Neural crest cell (in vitro differentiated cells): ENCODE measurements at regions not wholly inside any gene's neighbourhood (a gene's known extent, or its start where the extent isn't known, plus 50 kb on each side); places are given as distances from the start of the nearest gene placed in this dataset.

Experiments
- DNase-seq: peaks from one replicate; pipeline ENCODE4 v3.0.0; 2021; ENCODE audit warnings: low read depth, mixed read lengths, low spot score
- H3K27ac Mint-ChIP-seq: one replicate; pipeline ENCODE4 v1.8.0; 2021; ENCODE audit warnings: mild to moderate bottlenecking, mixed read lengths; ENCODE audit not compliant: unreplicated experiment
- H3K27me3 Mint-ChIP-seq: 2 replicates; pipeline ENCODE4 v1.8.0; 2021; ENCODE audit warnings: low read depth, mild to moderate bottlenecking, mixed read lengths
- H3K36me3 Mint-ChIP-seq: 2 replicates; pipeline ENCODE4 v1.8.0; 2021; ENCODE audit warnings: low read depth, mild to moderate bottlenecking, mixed read lengths
- H3K4me1 Mint-ChIP-seq: 2 replicates; pipeline ENCODE4 v1.8.0; 2021; ENCODE audit warnings: mixed read lengths
- H3K4me3 Mint-ChIP-seq: one replicate; pipeline ENCODE4 v1.8.0; 2021; ENCODE audit warnings: mild to moderate bottlenecking, mixed read lengths
- H3K9me3 Mint-ChIP-seq: 2 replicates; pipeline ENCODE4 v1.8.0; 2021; ENCODE audit warnings: mixed read lengths
- CTCF ChIP-seq: fragments of 200-600 bp; sonication (generic); conservative IDR thresholded peaks from 2 replicates; pipeline ENCODE4 v1.5.0; 2021; ENCODE audit warnings: antibody characterized with exemption, mild to moderate bottlenecking

DNA sequence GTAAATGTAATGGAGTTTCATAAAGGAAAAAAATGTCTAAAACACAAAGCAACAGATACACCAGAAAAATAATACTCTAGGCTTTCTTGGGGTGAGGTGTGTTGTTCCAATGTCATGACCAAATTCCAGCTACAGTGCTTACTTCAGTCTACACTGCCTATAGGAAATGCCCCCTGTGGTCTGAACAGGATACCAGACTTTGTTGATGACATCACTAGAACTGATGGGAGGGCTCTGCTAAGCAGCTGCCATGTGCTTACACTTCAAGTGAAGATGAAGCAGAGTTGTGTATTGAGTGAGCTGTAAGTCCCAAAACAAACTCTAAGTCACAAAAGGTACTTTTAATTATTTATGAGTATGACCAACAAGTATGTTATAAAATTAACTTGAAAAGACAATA is 456.1 kb upstream of the IL12A start:
- H3K4me3 Mint-ChIP-seq = no peak overlapping the region
- H3K4me1 Mint-ChIP-seq = no peaks in the 10 kb centered on the region
- peaks cover 4% of the 10 kb centered on the region for H3K27me3 Mint-ChIP-seq

GRCh38 chr3:159534496-159534895 is 454.1 kb upstream of the IL12A start:
- Mint-ChIP-seq H3K4me1 (no peaks in the 10 kb centered on the region), H3K9me3 (no peaks in the 10 kb centered on the region), H3K4me3 (no peak overlapping the region), H3K27me3 (peaks cover 4% of the 10 kb centered on the region), H3K27ac (no peak overlapping the region), H3K36me3 (no peaks in the 10 kb centered on the region)
- no peak for DNase-seq
- no peak for TF ChIP-seq CTCF

More for the DNA sequence above, 456.1 kb upstream of the IL12A start:
- no peak for TF ChIP-seq CTCF
- H3K36me3 Mint-ChIP-seq = no peaks in the 10 kb centered on the region
- no peak for DNase-seq
- H3K9me3 Mint-ChIP-seq = no peaks in the 10 kb centered on the region
- no peak overlapping the region for H3K27ac Mint-ChIP-seq

- TF ChIP-seq CTCF = no peak
These were observed 451.8 kb upstream of the IL12A start for GRCh38 chr3:159536876-159537275.

GRCh38 chr3:159538507-159538906 is 450.1 kb upstream of the IL12A start:
- Mint-ChIP-seq H3K27me3 (peaks cover 3% of the 10 kb centered on the region), H3K9me3 (no peaks in the 10 kb centered on the region), H3K27ac (no peak overlapping the region), H3K36me3 (no peaks in the 10 kb centered on the region), H3K4me3 (no peak overlapping the region), H3K4me1 (no peaks in the 10 kb centered on the region)
- no peak for DNase-seq
- TF ChIP-seq CTCF = no peak

More at GRCh38 chr3:159536876-159537275, 451.8 kb upstream of the IL12A start:
- Mint-ChIP-seq H3K27me3 (peaks cover 7% of the 10 kb centered on the region), H3K4me3 (no peak overlapping the region), H3K27ac (no peak overlapping the region), H3K4me1 (no peaks in the 10 kb centered on the region), H3K36me3 (no peaks in the 10 kb centered on the region), H3K9me3 (no peaks in the 10 kb centered on the region)
- no peak for DNase-seq

DNA sequence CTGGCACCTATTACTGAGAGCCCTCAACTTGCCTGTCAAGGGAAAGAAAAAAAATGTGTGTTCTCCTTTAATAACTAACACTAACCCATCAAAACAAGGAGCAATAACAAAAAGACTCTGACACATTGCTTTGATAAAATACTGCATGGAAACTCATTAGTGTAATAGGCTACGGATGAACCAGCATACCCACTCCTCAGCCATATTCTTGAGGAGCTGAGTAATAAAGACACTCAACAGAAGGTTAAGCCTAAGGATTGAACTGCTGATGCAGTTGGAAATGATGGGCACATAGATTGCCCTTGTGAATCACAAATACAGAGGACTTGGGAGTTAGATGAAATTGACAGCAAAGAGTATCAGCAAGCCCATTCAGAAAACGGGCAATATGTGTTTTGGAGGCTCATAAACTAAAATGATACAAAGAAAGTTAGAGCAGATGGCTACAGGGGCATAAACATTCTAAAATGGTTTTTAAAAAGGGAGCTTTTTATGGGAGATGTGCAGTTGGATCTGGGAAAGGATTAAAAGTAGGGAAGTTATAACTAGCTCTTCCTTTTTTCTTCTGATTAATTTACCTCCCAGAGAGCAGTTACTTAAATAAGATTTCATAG is 447.6 kb upstream of the IL12A start:
- peaks cover 3% of the 10 kb centered on the region for H3K9me3 Mint-ChIP-seq
- no peak for DNase-seq

More for the DNA sequence above, 447.6 kb upstream of the IL12A start:
- no peak for TF ChIP-seq CTCF
- Mint-ChIP-seq H3K36me3 (no peaks in the 10 kb centered on the region), H3K4me3 (no peak overlapping the region), H3K27me3 (peaks cover 3% of the 10 kb centered on the region), H3K4me1 (no peaks in the 10 kb centered on the region), H3K27ac (no peak overlapping the region)
